Fibroblast of lung (primary cell): ENCODE measurements at regions not wholly inside any gene's neighbourhood (a gene's known extent, or its start where the extent isn't known, plus 50 kb on each side); places are given as distances from the start of the nearest gene placed in this dataset.

ENCODE experiments used
- CTCF ChIP-seq, 2 donors: IDR thresholded peaks in 1 of 2; conservative IDR thresholded peaks in 1 of 2; 1 replicate in 1 of 2; 2 replicates in 1 of 2; pipeline ENCODE4 v1.5.1; 2011 to 2012; ENCODE audit warnings: low read length in 2 of 2, control low read depth in 1 of 2, inconsistent platforms in 1 of 2, low read depth in 1 of 2, mild to moderate bottlenecking in 1 of 2
- EZH2 ChIP-seq: IDR thresholded peaks from 2 replicates; pipeline ENCODE4 v1.5.1; 2012; ENCODE audit warnings: low read length, control low read depth, mild to moderate bottlenecking; ENCODE audit errors: missing control alignments

- TF ChIP-seq CTCF (conservative IDR thresholded peaks at IDR 0.05 in 1 of 2, IDR thresholded peaks at IDR 0.05 in 1 of 2; ENCODE audit: low read depth in 1 of 2, low read length in 2 of 2) (peak; percentile 67 to 73), EZH2 (no peak)
Observed at GRCh38 chr6:112780498-112781096, 433.5 kb downstream of the RFPL4B start.
